ENCODE measurements at regions not wholly inside any gene's neighbourhood (a gene's known extent, or its start where the extent isn't known, plus 50 kb on each side); places are given as distances from the start of the nearest gene placed in this dataset.
A peak's percentile ranks its signal among the peaks of the same experiment; 100 is the strongest.

DNA sequence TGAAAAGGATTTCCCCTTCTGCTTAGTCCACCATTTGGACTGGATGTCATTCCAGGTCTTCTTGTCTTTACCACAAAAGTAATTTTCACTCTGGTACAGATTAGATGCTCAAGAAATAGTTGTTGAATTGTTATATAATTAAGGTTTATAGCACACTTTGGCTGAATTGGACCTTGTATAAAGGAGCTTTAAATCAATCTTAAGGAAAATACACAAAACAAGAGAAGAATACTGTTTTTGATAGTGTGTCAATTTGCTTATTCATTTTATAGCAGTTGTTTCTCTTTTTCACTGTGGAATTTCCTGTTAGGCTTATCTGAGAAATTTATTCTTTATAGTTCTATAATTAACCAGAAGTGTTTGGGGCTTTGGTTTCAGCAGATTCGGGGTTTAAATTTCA lies 62.7 kb upstream of the TDRD3 start:
- Histone ChIP-seq H3F3A (ENCODE audit: insufficient read depth, low read length, poor library complexity, severe bottlenecking) (no peaks in the 10 kb centered on the region), H2AFZ (ENCODE audit: low read depth, low read length) (no peak overlapping the region), H3K4me3 (ENCODE audit: low read length) (no peak overlapping the region), H3K4me2 (ENCODE audit: low read length) (no peak overlapping the region), H3K27me3 (ENCODE audit: insufficient read depth, low read depth, low read length) (no peaks in the 10 kb centered on the region), H3K9me3 (ENCODE audit: low read length) (no peaks in the 10 kb centered on the region), H3K9me2 (ENCODE audit: insufficient read depth, low read length) (no peaks in the 10 kb centered on the region), H3K9ac (ENCODE audit: low read length) (no peak overlapping the region), H3K27ac (ENCODE audit: low read length) (no peak overlapping the region), H4K20me1 (ENCODE audit: insufficient read depth) (no peaks in the 10 kb centered on the region), H3K79me2 (replicated peaks; ENCODE audit: insufficient read depth, low read length) (no peaks in the 10 kb centered on the region), H3K36me3 (ENCODE audit: insufficient read depth, low read length) (no peaks in the 10 kb centered on the region)
- no peak for TF ChIP-seq REST (IDR thresholded peaks at IDR 0.05; ENCODE audit: borderline replicate concordance)
- TF ChIP-seq POLR2AphosphoS5 (IDR thresholded peaks at IDR 0.05) = no peak
- no peak for TF ChIP-seq CTCF (IDR thresholded peaks at IDR 0.05; ENCODE audit: poor library complexity, severe bottlenecking)
- no peak for TF ChIP-seq RAD21 (conservative IDR thresholded peaks at IDR 0.05)
- no peak for TF ChIP-seq SMC3 (conservative IDR thresholded peaks at IDR 0.05; ENCODE audit: poor library complexity)
- no peak for TF ChIP-seq MXI1 (conservative IDR thresholded peaks at IDR 0.05; ENCODE audit: poor library complexity, severe bottlenecking)
- no peak for TF ChIP-seq EP300 (conservative IDR thresholded peaks at IDR 0.05; ENCODE audit: poor library complexity, severe bottlenecking)
- no peak for TF ChIP-seq TAF1 (IDR thresholded peaks at IDR 0.05; ENCODE audit: low read depth)
- TF ChIP-seq EZH2 (IDR thresholded peaks at IDR 0.05; ENCODE audit: borderline replicate concordance, insufficient read depth, low read length, poor library complexity, severe bottlenecking) = no peak

DNA sequence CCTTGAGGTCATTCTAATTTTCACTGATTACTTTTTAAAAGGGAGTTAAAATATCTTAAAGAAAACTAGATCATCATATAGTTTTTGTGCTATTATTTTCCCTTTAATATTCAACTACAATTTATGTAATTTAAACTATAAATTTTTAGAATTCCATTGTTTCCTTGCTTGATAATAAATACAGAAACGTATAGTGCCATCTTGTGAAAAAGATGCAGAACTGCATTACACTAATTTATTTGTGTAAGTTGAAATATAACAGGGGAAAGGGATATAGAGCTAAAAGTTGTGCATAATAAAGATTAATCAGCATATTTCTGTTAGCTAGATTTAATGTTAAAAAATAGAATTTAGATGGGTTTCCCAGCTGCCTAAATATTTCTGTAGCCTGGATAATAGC lies 61.5 kb upstream of the TDRD3 start:
- Histone ChIP-seq H4K20me1 (ENCODE audit: insufficient read depth) (no peaks in the 10 kb centered on the region), H2AFZ (ENCODE audit: low read depth, low read length) (no peak overlapping the region), H3F3A (ENCODE audit: insufficient read depth, low read length, poor library complexity, severe bottlenecking) (no peaks in the 10 kb centered on the region), H3K9ac (ENCODE audit: low read length) (no peak overlapping the region), H3K4me3 (ENCODE audit: low read length) (no peak overlapping the region), H3K79me2 (replicated peaks; ENCODE audit: insufficient read depth, low read length) (no peaks in the 10 kb centered on the region), H3K27me3 (ENCODE audit: insufficient read depth, low read depth, low read length) (no peaks in the 10 kb centered on the region), H3K9me2 (ENCODE audit: insufficient read depth, low read length) (no peaks in the 10 kb centered on the region), H3K36me3 (ENCODE audit: insufficient read depth, low read length) (no peaks in the 10 kb centered on the region), H3K27ac (ENCODE audit: low read length) (no peak overlapping the region), H3K4me2 (ENCODE audit: low read length) (no peak overlapping the region), H3K9me3 (ENCODE audit: low read length) (no peaks in the 10 kb centered on the region)
- TF ChIP-seq CTCF (IDR thresholded peaks at IDR 0.05; ENCODE audit: poor library complexity, severe bottlenecking) (peak; percentile 75), EP300 (conservative IDR thresholded peaks at IDR 0.05; ENCODE audit: poor library complexity, severe bottlenecking) (no peak), SMC3 (conservative IDR thresholded peaks at IDR 0.05; ENCODE audit: poor library complexity) (peak; percentile 75), REST (IDR thresholded peaks at IDR 0.05; ENCODE audit: borderline replicate concordance) (no peak), TAF1 (IDR thresholded peaks at IDR 0.05; ENCODE audit: low read depth) (no peak), POLR2AphosphoS5 (IDR thresholded peaks at IDR 0.05) (no peak), RAD21 (conservative IDR thresholded peaks at IDR 0.05) (peak; percentile 82), EZH2 (IDR thresholded peaks at IDR 0.05; ENCODE audit: borderline replicate concordance, insufficient read depth, low read length, poor library complexity, severe bottlenecking) (no peak), MXI1 (conservative IDR thresholded peaks at IDR 0.05; ENCODE audit: poor library complexity, severe bottlenecking) (no peak)
